ENCODE measurements at regions not wholly inside any gene's neighbourhood (a gene's known extent, or its start where the extent isn't known, plus 50 kb on each side); places are given as distances from the start of the nearest gene placed in this dataset.
"Not testable (repeated sequence)": the region's sequence is repeated elsewhere in the genome, so short reads cannot be mapped to it uniquely, and the experiment has no call there.

- H3K4me3 ChIP-seq (ENCODE audit: low read depth, low read length): no peak overlapping the region
- TF ChIP-seq CTCF (IDR thresholded peaks at IDR 0.05; ENCODE audit: control insufficient read depth, extremely low read depth, insufficient read depth): no peak
- no peak for DNase-seq (ENCODE audit: low read depth)
These were observed 487.4 kb upstream of the SOX9 start for GRCh38 chr17:71633391-71633849.

GRCh38 chr17:71634376-71634775 is 486.4 kb upstream of the SOX9 start:
- TF ChIP-seq CTCF (IDR thresholded peaks at IDR 0.05; ENCODE audit: control insufficient read depth, extremely low read depth, insufficient read depth): no peak
- H3K4me3 ChIP-seq (ENCODE audit: low read depth, low read length): no peak overlapping the region
- no peak for DNase-seq (ENCODE audit: low read depth)

GRCh38 chr17:71635187-71635586 is 485.6 kb upstream of the SOX9 start:
- no peak overlapping the region for H3K4me3 ChIP-seq (ENCODE audit: low read depth, low read length)
- no peak for TF ChIP-seq CTCF (IDR thresholded peaks at IDR 0.05; ENCODE audit: control insufficient read depth, extremely low read depth, insufficient read depth)
- no peak for DNase-seq (ENCODE audit: low read depth)

- no peak for DNase-seq (ENCODE audit: low read depth)
- no peak for TF ChIP-seq CTCF (IDR thresholded peaks at IDR 0.05; ENCODE audit: control insufficient read depth, extremely low read depth, insufficient read depth)
These were observed 484.2 kb upstream of the SOX9 start for GRCh38 chr17:71636644-71637043.

GRCh38 chr17:71638668-71639067 is 482.2 kb upstream of the SOX9 start:
- peak; percentile 60 for DNase-seq (ENCODE audit: low read depth)
- TF ChIP-seq CTCF (IDR thresholded peaks at IDR 0.05; ENCODE audit: control insufficient read depth, extremely low read depth, insufficient read depth): no peak
- no peak overlapping the region for H3K4me3 ChIP-seq (ENCODE audit: low read depth, low read length)

More at GRCh38 chr17:71636644-71637043, 484.2 kb upstream of the SOX9 start:
- H3K4me3 ChIP-seq (ENCODE audit: low read depth, low read length): no peak overlapping the region

GRCh38 chr17:71639865-71640264 is 481.0 kb upstream of the SOX9 start:
- DNase-seq (ENCODE audit: low read depth): no peak
- no peak overlapping the region for H3K4me3 ChIP-seq (ENCODE audit: low read depth, low read length)
- TF ChIP-seq CTCF (IDR thresholded peaks at IDR 0.05; ENCODE audit: control insufficient read depth, extremely low read depth, insufficient read depth): no peak

GRCh38 chr17:71646890-71647289 is 473.9 kb upstream of the SOX9 start:
- DNase-seq (ENCODE audit: low read depth); H3K4me3 ChIP-seq (ENCODE audit: low read depth, low read length): not testable (repeated sequence)

- H3K4me3 ChIP-seq (ENCODE audit: low read depth, low read length); DNase-seq (ENCODE audit: low read depth): not testable (repeated sequence)
These were observed 472.5 kb upstream of the SOX9 start for GRCh38 chr17:71648342-71648741.

Measured in LNCaP clone FGC (cell line).